Endothelial cell of umbilical vein (primary cell): ENCODE measurements at regions not wholly inside any gene's neighbourhood (a gene's known extent, or its start where the extent isn't known, plus 50 kb on each side); places are given as distances from the start of the nearest gene placed in this dataset.

ENCODE experiments used
- BruUV-seq: library from RNA; stranded (reverse); fragments of 400-500 nt; replicated peaks from 2 replicates; lab custom pipeline; 2021; lab: Mats Ljungman, UMichigan
- CTCF ChIA-PET: fragments of 300-600, 350-600 bp; sonication (Branson Sonifier 250); formaldehyde crosslinking; loops from one replicate; lab custom pipeline; 2021; ENCODE audit warnings: antibody characterized with exemption, inconsistent platforms; lab: Charles Lee
- POLR2A ChIA-PET: fragments of 300-600, 350-600 bp; sonication (Branson Sonifier 250); formaldehyde crosslinking; loops from one replicate; lab custom pipeline; 2021; ENCODE audit warnings: antibody characterized with exemption, inconsistent platforms; lab: Charles Lee
- DNase-seq: peaks from one replicate; pipeline ENCODE4 v3.0.0-alpha.2; 2011; ENCODE audit warnings: low read depth, low spot score
- FAIRE-seq: peaks from 2 replicates; lab custom pipeline; 2011; peaks lifted over from hg19 to GRCh38; lab: Jason Lieb, UNC
- H2AFZ ChIP-seq: 2 replicates; pipeline ENCODE4 v1.6.0; 2012; ENCODE audit warnings: low read depth, low read length, control low read depth, inconsistent platforms
- H3K27ac ChIP-seq: 2 replicates; pipeline ENCODE4 v1.5.1; 2011; ENCODE audit warnings: low read depth, mild to moderate bottlenecking, control low read depth, low read length, moderate library complexity; ENCODE audit not compliant: insufficient read depth
- H3K27me3 ChIP-seq, 2 experiments: 2 replicates each; pipeline versions ENCODE4 v1.6.0 to v1.6.1; 2011; ENCODE audit warnings: low read length in 2 of 2, mixed read lengths in 1 of 2; ENCODE audit not compliant: control insufficient read depth in 2 of 2, insufficient read depth in 2 of 2
- H3K36me3 ChIP-seq, 2 experiments: 2 replicates in 1 of 2; 3 replicates in 1 of 2; pipeline ENCODE4 v1.5.1; 2011; ENCODE audit warnings: low read length in 2 of 2, mild to moderate bottlenecking in 1 of 2, moderate library complexity in 1 of 2; ENCODE audit not compliant: control insufficient read depth in 2 of 2, insufficient read depth in 2 of 2; ENCODE audit errors: extremely low read depth in 1 of 2
- H3K4me1 ChIP-seq: 3 replicates; pipeline ENCODE4 v1.5.1; 2011; ENCODE audit warnings: mild to moderate bottlenecking, low read length; ENCODE audit not compliant: control insufficient read depth, insufficient read depth; ENCODE audit errors: extremely low read depth
- H3K4me2 ChIP-seq: 2 replicates; pipeline ENCODE4 v1.6.1; 2011; ENCODE audit warnings: low read length, control low read depth, mixed read lengths; ENCODE audit not compliant: insufficient read depth
- H3K4me3 ChIP-seq, 3 experiments: fragments of 200-600 bp in 1 of 3; sonication (generic), shearing (Covaris generic) in 1 of 3; replicated peaks in 1 of 3; 2 replicates each; pipeline ENCODE4 v1.5.1; 2011 to 2016; ENCODE audit warnings: control low read depth in 3 of 3, low read length in 3 of 3, mild to moderate bottlenecking in 2 of 3, inconsistent platforms in 1 of 3, low read depth in 1 of 3, moderate library complexity in 1 of 3; ENCODE audit not compliant: insufficient read depth in 1 of 3
- H3K79me2 ChIP-seq: 2 replicates; pipeline ENCODE4 v1.6.0; 2012; ENCODE audit warnings: low read length, inconsistent platforms; ENCODE audit not compliant: control insufficient read depth, insufficient read depth
- H3K9ac ChIP-seq: replicated peaks from 2 replicates; pipeline ENCODE3; 2011; ENCODE audit warnings: low read length, control low read depth; ENCODE audit not compliant: insufficient read depth; ENCODE audit errors: extremely low read depth
- H3K9me1 ChIP-seq: replicated peaks from 3 replicates; pipeline ENCODE4 v1.6.0; 2011; ENCODE audit warnings: mild to moderate bottlenecking, low read length; ENCODE audit not compliant: control insufficient read depth, insufficient read depth; ENCODE audit errors: extremely low read depth
- H3K9me3 ChIP-seq: replicated peaks from 2 replicates; pipeline ENCODE4 v1.5.1; 2012; ENCODE audit warnings: low read length, inconsistent platforms; ENCODE audit not compliant: control insufficient read depth, insufficient read depth
- H4K20me1 ChIP-seq: replicated peaks from 2 replicates; pipeline ENCODE3; 2011; ENCODE audit warnings: mild to moderate bottlenecking, low read length; ENCODE audit not compliant: control insufficient read depth, insufficient read depth; ENCODE audit errors: extremely low read depth
- CTCF ChIP-seq, 2 donors: IDR thresholded peaks; 1 replicate in 1 of 2; 2 replicates in 1 of 2; pipeline ENCODE4 v1.5.1; 2011; ENCODE audit warnings: low read length in 2 of 2, mild to moderate bottlenecking in 2 of 2, moderate library complexity in 2 of 2, control low read depth in 1 of 2, inconsistent platforms in 1 of 2, low read depth in 1 of 2; ENCODE audit not compliant: insufficient read depth in 1 of 2; ENCODE audit errors: extremely low read depth in 1 of 2
- EZH2 ChIP-seq: IDR thresholded peaks from 2 replicates; pipeline ENCODE4 v1.6.1; 2012; ENCODE audit warnings: borderline replicate concordance, low read depth, mild to moderate bottlenecking, moderate library complexity, low read length, inconsistent platforms; ENCODE audit not compliant: severe bottlenecking
- FOS ChIP-seq: IDR thresholded peaks from 2 replicates; pipeline ENCODE4 v1.6.1; 2011; ENCODE audit warnings: mild to moderate bottlenecking, low read length, moderate library complexity, borderline replicate concordance; ENCODE audit not compliant: insufficient read depth
- GATA2 ChIP-seq: IDR thresholded peaks from 2 replicates; pipeline ENCODE4 v1.7.0; 2011; ENCODE audit warnings: low read depth, mild to moderate bottlenecking, moderate library complexity, mixed read lengths, low read length; ENCODE audit not compliant: insufficient read length, insufficient read depth
- JUN ChIP-seq: IDR thresholded peaks from 2 replicates; pipeline ENCODE4 v1.6.1; 2011; ENCODE audit warnings: borderline replicate concordance, low read depth; ENCODE audit not compliant: insufficient read length, insufficient read depth
- MYC ChIP-seq: IDR thresholded peaks from one replicate; pipeline ENCODE4 v1.6.1; 2011; ENCODE audit warnings: mild to moderate bottlenecking, low read depth, low read length
- POLR2A ChIP-seq: IDR thresholded peaks from 2 replicates; pipeline ENCODE4 v1.6.1; 2012; ENCODE audit warnings: low read depth, mild to moderate bottlenecking, control low read depth, low read length
- POLR2AphosphoS5 ChIP-seq: IDR thresholded peaks from 2 replicates; pipeline ENCODE4 v1.6.1; 2012; ENCODE audit warnings: low read depth, mild to moderate bottlenecking, control low read depth, low read length, moderate library complexity; ENCODE audit not compliant: insufficient read depth
- dilution Hi-C: fragments of 300-500 bp; cut with MboI; formaldehyde crosslinking; loops from one replicate; pipeline ENCODE4 v1.15.0; 2019; ENCODE audit warnings: low sequenced_read_pairs; ENCODE audit not compliant: extremely low pct_ligation_motif_present
- intact Hi-C: fragments of 100-400 bp; cut with micrococcal nuclease; formaldehyde crosslinking; loops from one replicate; pipeline ENCODE4 v1.10.0; 2022

- dilution Hi-C loops = no loop called here
- no peak for DNase-seq
- BruUV-seq = no TSS peak
- CTCF ChIA-PET = no interaction called here
- Histone ChIP-seq H3K4me1 (no peaks in the 10 kb centered on the region), H3K27ac (no peak overlapping the region), H3K9ac (no peak overlapping the region), H3K36me3 (no peaks in the 10 kb centered on the region), H3K9me1 (no peaks in the 10 kb centered on the region), H3K27me3 (no peaks in the 10 kb centered on the region), H3K9me3 (peaks cover 2% of the 10 kb centered on the region), H3K4me3 (no peak overlapping the region), H2AFZ (no peak overlapping the region), H3K79me2 (no peaks in the 10 kb centered on the region), H4K20me1 (no peaks in the 10 kb centered on the region), H3K4me2 (no peak overlapping the region)
- intact Hi-C loops = no loop called here
- FAIRE-seq = no peak
- POLR2A ChIA-PET = no interaction called here
- no peak for TF ChIP-seq GATA2
- no peak for TF ChIP-seq MYC
- no peak for TF ChIP-seq CTCF (IDR thresholded peaks at IDR 0.05; ENCODE audit: extremely low read depth in 1 of 2, insufficient read depth in 1 of 2, low read depth in 1 of 2, low read length in 2 of 2)
- TF ChIP-seq EZH2 = no peak
- no peak for TF ChIP-seq JUN
- TF ChIP-seq FOS = no peak
- TF ChIP-seq POLR2AphosphoS5 = no peak
- TF ChIP-seq POLR2A = no peak
Observed at GRCh38 chr3:135366816-135367215, 571.8 kb downstream of the EPHB1 start.
